Ovary (tissue), 7 donors: ENCODE measurements at regions not wholly inside any gene's neighbourhood (a gene's known extent, or its start where the extent isn't known, plus 50 kb on each side); places are given as distances from the start of the nearest gene placed in this dataset.
"Not testable (repeated sequence)": the region's sequence is repeated elsewhere in the genome, so short reads cannot be mapped to it uniquely, and the experiment has no call there.

ENCODE experiments used
- DNase-seq, 5 donors: peaks; one replicate each; pipeline ENCODE4 v3.0.0-alpha.2; 2019 to 2020
- H3K27ac ChIP-seq, 2 donors: fragments of 200-600 bp; one replicate each; pipeline versions ENCODE4 v1.5.1 to v1.8.0; 2019 to 2022
- H3K27me3 ChIP-seq: fragments of 200-600 bp; one replicate; pipeline ENCODE4 v1.8.0; 2022
- H3K36me3 ChIP-seq: fragments of 200-600 bp; sonication (generic); one replicate; pipeline ENCODE4 v1.5.1; 2019
- H3K4me1 ChIP-seq: one replicate; pipeline ENCODE4 v1.8.1; 2013; ENCODE audit warnings: mild to moderate bottlenecking, moderate library complexity; ENCODE audit not compliant: insufficient read depth
- H3K4me3 ChIP-seq: fragments of 200-600 bp; sonication (generic); one replicate; pipeline ENCODE4 v1.5.1; 2017
- H3K9me3 ChIP-seq, 2 donors: fragments of 200-600 bp in 1 of 2; sonication (generic) in 1 of 2; one replicate each; pipeline versions ENCODE4 v1.5.1 to v1.8.1; 2013 to 2019; ENCODE audit warnings: mild to moderate bottlenecking in 1 of 2, moderate library complexity in 1 of 2
- EP300 ChIP-seq: sonication (generic); formaldehyde crosslinking; IDR thresholded peaks from one replicate; pipeline ENCODE4 v1.6.1; 2017; ENCODE audit warnings: antibody characterized with exemption
- POLR2A ChIP-seq: fragments of 450-650 bp; IDR thresholded peaks from one replicate; pipeline ENCODE4 v1.6.1; 2017; ENCODE audit warnings: antibody characterized with exemption, mild to moderate bottlenecking, moderate library complexity
- WGBS, 3 donors: extraction: QIAGEN DNeasy Blood & Tissue Kit in 1 of 3; methylation state at CpG; one replicate each; pipeline versions ENCODE4 v1.1.5 to v1.1.7; 2013 to 2017; 5-methylcytosine and 5-hydroxymethylcytosine counted together
- intact Hi-C, 4 donors: fragments of 100-400 bp; cut with DNase I; formaldehyde crosslinking; loops; one replicate each; pipeline versions ENCODE4 v1.11.0 to v1.15.1; 2022 to 2023
- TF ChIP-seq, protein P1 (sequence below), 3 donors: fragments of 450-650 bp in 2 of 3; fragments of 200-600 bp in 1 of 3; IDR thresholded peaks; one replicate each; pipeline versions ENCODE4 v1.5.1 to v1.8.0; 2016 to 2022; ENCODE audit warnings: antibody characterized with exemption in 3 of 3, mild to moderate bottlenecking in 1 of 3
- donor health status: DM: no; HTN: no; CAD: no; lungs with moderate emphysema.
- donor health status: DM: no; HTN: no; CAD: no.
- donor health status: Bipolar disorder and iron deficiency.
- donor health status: DM: no; HTN: no; CAD: no.
- donor health status: DM: yes; HTN: yes; CAD: no.

DNA sequence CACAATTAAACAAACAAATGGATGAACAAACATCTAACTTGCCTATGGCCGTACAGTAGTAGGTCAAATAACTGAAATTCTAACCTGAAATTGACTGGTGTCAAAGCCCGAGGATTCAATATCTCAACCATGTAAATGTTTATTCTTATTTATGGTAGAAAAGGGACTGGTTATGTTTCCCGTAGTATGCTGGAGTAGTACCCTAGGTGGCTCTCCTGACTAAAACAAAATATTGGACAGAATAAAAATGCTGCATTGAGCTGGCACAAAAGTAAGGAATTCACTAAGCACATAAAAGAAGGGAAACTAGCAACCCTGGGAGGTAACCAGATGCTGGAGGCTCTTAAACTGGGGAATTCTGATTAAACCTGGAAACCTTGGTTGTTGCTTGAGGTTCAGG, 117.1 kb upstream of the PREP start:
- intact Hi-C loops, result no loop called here
- WGBS, 3 donors, result 85 to 92% (median 91%) methylated on average over 3 of the region's 3 CpGs
- H3K27ac ChIP-seq, result no peak overlapping the region
- no peaks in the 10 kb centered on the region for H3K4me1 ChIP-seq
- H3K9me3 ChIP-seq, result no peaks in the 10 kb centered on the region
- TF ChIP-seq EP300 (no peak), POLR2A (no peak)
- TF ChIP-seq, protein P1, sequence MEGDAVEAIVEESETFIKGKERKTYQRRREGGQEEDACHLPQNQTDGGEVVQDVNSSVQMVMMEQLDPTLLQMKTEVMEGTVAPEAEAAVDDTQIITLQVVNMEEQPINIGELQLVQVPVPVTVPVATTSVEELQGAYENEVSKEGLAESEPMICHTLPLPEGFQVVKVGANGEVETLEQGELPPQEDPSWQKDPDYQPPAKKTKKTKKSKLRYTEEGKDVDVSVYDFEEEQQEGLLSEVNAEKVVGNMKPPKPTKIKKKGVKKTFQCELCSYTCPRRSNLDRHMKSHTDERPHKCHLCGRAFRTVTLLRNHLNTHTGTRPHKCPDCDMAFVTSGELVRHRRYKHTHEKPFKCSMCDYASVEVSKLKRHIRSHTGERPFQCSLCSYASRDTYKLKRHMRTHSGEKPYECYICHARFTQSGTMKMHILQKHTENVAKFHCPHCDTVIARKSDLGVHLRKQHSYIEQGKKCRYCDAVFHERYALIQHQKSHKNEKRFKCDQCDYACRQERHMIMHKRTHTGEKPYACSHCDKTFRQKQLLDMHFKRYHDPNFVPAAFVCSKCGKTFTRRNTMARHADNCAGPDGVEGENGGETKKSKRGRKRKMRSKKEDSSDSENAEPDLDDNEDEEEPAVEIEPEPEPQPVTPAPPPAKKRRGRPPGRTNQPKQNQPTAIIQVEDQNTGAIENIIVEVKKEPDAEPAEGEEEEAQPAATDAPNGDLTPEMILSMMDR (IDR thresholded peaks at IDR 0.05), result no peak
- DNase-seq, result no peak
- no peaks in the 10 kb centered on the region for H3K27me3 ChIP-seq
- H3K36me3 ChIP-seq, result no peaks in the 10 kb centered on the region
- no peak overlapping the region for H3K4me3 ChIP-seq

DNA sequence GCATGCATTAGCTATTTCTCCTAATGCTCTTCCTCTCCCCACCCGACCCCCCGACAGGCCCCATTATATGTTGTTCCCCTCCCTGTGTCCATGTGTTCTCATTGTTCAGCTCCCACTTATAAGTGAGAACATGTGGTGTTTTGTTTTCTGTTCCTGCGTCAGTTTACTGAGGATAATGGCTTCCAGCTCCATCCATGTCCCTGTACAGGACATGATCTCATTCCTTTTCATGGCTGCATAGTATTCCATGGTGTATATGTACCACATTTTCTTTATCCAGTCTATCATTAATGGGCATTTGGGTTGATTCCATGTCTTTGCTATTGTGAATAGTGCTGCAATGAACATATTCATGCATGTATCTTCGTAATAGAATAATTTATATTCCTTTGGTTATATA, 116.1 kb upstream of the PREP start:
- intact Hi-C loops, H3K4me3 ChIP-seq, H3K4me1 ChIP-seq, H3K36me3 ChIP-seq, DNase-seq, H3K27me3 ChIP-seq, H3K9me3 ChIP-seq, H3K27ac ChIP-seq: not testable (repeated sequence)
- 84 to 93% (median 92%) methylated on average over 4 of the region's 4 CpGs for WGBS, 3 donors

DNA sequence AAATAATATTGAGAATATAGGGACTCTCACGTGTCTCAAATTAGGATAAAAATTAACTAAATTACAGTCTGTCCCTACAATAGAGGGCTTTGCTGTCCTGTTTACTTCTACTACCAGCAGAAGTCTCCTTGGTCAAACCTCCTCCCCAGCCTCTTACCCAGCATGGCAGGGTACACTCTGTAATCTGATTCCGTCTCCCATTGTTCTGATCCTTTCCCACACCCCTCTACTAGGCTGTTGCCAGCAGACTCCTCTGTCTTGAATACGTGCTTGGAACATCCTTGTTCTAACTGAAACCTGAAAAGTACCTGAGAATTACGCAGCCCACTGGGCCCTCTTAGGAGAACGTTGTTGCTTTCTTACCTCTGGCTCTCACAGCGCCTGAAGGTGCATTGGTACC, 112.2 kb upstream of the PREP start:
- intact Hi-C loops, result no loop called here
- Histone ChIP-seq H3K4me1 (no peaks in the 10 kb centered on the region), H3K27ac (no peak overlapping the region), H3K36me3 (no peaks in the 10 kb centered on the region), H3K9me3 (no peaks in the 10 kb centered on the region), H3K4me3 (no peak overlapping the region), H3K27me3 (no peaks in the 10 kb centered on the region)
- DNase-seq, result no peak
- TF ChIP-seq, protein P1 (IDR thresholded peaks at IDR 0.05), result no peak
- TF ChIP-seq EP300, result no peak
- TF ChIP-seq POLR2A, result no peak
- 80 to 88% (median 81%) methylated on average over 6 of the region's 6 CpGs for WGBS, 3 donors

DNA sequence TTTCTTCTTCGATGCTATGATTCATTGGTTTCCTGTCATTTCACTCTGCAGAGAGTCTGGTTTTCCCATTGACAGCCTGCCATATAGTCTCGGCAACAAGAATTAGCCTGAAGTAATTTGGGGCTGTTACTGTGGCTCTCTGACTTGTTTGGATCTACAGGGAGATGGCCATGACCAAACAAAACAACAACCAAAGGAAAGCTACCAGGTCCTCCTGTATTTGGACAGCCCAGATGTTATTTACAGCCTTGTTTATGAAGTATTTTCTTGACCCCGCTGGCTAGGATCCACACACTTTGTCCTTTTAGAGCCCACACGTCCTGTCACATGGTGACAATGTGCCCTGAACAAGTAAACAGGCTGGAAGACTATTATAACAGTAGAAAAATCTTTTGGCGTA, 111.4 kb upstream of the PREP start:
- intact Hi-C loops, result no loop called here
- Histone ChIP-seq H3K27ac (no peak overlapping the region), H3K4me3 (no peak overlapping the region), H3K27me3 (no peaks in the 10 kb centered on the region), H3K9me3 (no peaks in the 10 kb centered on the region), H3K4me1 (no peaks in the 10 kb centered on the region), H3K36me3 (no peaks in the 10 kb centered on the region)
- WGBS, 3 donors, result 58 to 69% (median 62%) methylated on average over 5 of the region's 5 CpGs
- no peak for DNase-seq
- TF ChIP-seq EP300 (no peak), POLR2A (no peak)
- TF ChIP-seq, protein P1 (IDR thresholded peaks at IDR 0.05), result no peak

- WGBS, 3 donors, result 89 to 96% (median 91%) methylated on average over 2 of the region's 2 CpGs
These were observed 108.8 kb upstream of the PREP start for GRCh38 chr6:105511639-105512038.

More at GRCh38 chr6:105511639-105512038, 108.8 kb upstream of the PREP start:
- Histone ChIP-seq H3K4me3 (no peak overlapping the region), H3K4me1 (no peaks in the 10 kb centered on the region), H3K36me3 (no peaks in the 10 kb centered on the region), H3K9me3 (no peaks in the 10 kb centered on the region), H3K27ac (no peak overlapping the region), H3K27me3 (no peaks in the 10 kb centered on the region)
- DNase-seq, result no peak
- intact Hi-C loops, result no loop called here
- TF ChIP-seq, protein P1 (IDR thresholded peaks at IDR 0.05), result no peak
- TF ChIP-seq POLR2A (no peak), EP300 (no peak)
